Cerebellar nuclear complex (tissue), 1 donor: ENCODE measurements at regions not wholly inside any gene's neighbourhood (a gene's known extent, or its start where the extent isn't known, plus 50 kb on each side); places are given as distances from the start of the nearest gene placed in this dataset.

Source experiments
- DNase-seq, 2 experiments: peaks; one replicate each; lab custom pipeline; 2025; lab: John Stamatoyannopoulos, UW

DNA sequence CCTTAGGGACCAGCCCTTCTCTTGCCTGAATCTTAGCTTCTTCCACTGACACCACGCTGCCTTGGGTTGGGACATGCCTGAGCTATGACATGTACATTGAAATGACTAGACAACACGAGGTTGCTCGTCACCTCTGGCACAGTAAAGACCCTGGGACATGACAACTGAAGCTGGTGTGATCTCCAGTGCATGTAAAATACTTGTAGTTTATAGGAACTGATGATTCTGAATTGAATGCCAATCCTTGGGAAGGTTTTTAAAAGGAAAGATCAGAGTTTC lies 100.7 kb upstream of the PGRMC2 start:
- DNase-seq: no peak

DNA sequence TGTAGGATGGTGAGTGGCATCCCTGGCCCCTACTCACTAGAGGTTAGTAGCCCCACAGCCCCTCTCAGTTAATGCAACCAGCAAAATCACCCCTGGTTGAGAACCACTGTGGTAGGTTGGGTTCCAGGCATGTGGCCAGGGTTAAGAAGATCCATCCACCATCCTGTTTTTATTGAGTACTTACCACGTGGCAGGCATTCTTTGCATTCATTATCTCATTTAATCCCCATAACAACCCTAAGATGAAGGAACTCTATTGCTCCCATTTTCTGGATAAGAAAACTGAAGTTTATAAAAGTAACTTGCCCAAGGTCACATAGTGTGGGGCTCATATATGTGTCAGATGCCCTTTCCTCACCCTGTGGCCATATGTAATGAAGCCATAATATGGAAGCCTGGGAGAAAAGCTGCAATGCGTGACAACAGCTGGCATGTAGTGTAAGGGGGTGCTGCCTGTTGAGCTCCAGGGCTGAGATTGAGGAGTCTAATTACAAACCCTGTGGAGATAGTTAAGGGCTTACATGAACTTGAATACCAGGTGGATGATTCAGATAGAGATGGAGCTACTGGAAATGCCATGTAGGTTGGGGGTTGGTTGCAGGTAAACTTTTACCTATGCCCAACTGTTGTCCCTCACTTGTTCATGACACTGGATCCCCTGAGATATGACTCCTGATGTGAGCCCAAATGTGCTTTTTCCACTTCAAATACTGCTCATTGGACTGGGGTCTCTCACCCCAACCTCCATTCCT lies 100.2 kb upstream of the PGRMC2 start:
- DNase-seq: no peak

- peak; percentile 51 to 82 for DNase-seq
Observed at GRCh38 chr4:128386761-128387599, 99.4 kb upstream of the PGRMC2 start.

GRCh38 chr4:128385683-128386304 lies 98.2 kb upstream of the PGRMC2 start:
- no peak for DNase-seq

DNA sequence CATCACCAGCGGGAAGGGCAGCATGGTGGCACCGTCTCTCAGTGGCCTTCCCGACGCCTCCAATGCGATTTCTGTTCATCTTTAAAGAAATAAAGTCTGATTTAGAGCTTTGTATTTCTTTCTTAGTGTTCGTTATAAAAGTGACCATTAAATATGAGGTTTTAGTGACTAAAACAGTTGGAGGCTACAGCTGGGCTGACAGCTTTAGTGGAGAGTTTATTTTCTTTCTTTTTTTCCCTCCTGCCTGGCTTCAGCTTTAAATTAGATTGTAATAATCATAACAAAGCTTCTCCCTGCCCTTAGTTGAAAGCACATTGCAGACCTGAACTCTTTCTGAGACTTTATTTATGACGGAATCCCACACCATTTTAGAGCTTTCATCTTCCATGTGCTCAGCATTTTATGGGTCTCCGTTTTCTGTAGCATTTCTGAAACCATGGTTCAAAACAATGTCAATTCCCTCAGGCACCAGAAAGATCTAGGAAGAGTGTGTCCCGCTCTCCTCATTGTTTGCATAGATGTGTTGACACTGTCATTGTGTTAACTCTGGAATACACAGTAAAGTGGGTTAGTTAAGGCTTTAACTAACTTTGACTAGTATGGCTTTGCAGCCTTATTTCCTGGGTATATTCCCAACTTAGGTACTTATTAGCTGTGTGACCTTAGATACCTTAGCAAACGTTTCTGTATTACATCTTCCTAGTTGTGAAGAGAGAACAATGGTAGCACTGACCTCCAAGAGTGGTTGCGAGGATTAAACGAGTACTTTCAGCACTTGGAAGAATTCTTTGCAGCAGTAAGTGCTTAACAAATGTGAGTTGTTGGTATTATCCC lies 97.4 kb upstream of the PGRMC2 start:
- no peak for DNase-seq

DNA sequence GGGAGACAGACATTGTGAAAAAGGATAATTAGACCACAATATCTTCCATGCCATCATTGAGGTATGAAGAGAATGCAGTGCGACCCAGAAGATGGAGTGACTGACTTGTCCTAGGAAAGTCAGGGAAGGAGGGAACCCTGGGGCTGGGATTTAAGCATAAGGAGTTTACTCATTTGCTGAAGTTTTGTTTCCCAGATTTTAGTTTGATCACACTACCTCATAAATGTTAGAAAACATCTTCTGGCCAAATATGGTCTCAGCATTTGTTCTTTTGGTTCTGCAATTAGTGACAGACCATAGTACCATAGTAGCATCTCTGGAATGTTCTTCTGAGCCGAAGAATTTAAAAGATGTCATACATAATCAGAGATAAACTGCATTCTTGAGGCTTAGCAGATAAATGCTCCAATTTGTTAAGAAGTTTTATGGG lies 96.5 kb upstream of the PGRMC2 start:
- DNase-seq: no peak

DNA sequence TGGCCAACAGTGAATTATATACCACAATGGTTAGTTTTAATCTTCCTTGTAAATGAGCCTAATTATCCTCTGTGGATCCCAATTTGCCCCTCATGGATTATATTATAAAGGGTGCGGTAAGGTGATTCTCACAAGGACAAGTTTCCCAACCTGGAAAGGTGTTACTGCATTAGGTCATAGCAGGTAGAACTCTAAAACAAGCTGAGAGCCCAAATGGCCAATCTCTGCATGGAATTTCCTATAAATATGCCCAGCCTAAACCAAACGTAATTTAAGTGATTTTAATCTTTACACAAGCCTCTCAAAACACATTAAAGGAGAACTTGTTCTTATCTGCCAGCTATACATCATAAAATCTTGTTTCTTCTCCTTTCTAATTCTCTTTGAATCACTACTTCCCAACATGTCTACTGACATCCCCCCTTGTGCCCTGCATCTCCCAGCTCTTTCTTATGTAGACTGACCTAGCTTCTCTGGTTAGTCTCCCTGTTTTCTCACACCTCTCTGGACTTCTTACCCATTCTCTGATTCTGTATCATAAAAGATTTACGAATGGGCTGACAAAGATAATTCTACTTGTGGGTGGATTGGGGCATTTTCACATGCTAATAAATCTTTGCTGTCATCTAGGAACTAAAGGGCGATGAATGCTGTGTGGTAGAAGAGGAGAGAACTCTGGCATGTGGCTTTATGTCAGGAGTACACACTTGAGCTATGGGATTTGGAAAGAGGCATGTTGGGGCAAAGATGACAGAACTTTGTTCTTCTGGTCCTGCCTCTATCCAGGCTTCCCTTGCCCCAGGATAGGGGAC lies 94.3 kb upstream of the PGRMC2 start:
- no peak for DNase-seq

GRCh38 chr4:128380306-128380705 lies 92.7 kb upstream of the PGRMC2 start:
- DNase-seq: no peak

- no peak for DNase-seq
Observed at GRCh38 chr4:128379860-128380259, 92.2 kb upstream of the PGRMC2 start.

DNA sequence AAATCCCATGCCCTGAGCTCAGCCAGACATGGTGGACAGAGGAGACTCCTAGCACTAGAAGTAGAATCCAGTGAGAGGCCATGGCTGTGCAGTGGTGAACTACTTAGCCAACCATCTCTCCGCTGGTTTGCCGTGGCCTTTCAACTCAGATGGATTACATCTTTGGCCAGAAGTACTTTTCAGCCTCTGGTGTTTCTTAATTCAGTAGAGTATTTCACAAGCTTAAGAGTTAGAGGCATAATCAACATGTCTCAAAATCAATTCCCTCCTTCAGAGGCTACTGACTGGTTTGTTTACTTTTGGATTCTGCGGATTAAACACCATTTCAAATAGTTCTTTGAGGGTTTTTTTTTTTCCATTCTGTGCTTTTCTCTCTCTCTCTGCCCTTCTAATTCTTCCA lies 91.1 kb upstream of the PGRMC2 start:
- no peak for DNase-seq

DNA sequence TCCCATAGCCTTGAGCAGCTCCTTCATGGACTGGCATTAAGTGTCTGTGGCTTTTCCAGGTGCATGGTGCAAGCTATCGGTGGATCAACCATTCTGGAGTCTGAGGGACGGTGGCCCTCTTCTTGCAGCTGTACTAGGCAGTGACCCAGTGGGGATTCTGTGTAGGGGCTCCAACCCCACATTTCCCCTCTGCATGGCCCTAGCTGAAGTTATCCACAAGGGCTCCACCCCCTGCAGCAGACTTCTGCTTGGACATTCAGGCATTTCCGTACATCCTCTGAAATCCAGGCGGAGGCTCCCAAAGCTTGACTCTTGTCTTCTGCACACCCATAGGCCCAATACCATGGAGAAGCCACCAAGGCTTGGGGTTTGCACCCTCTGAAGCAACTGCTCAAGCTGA lies 89.3 kb upstream of the PGRMC2 start:
- DNase-seq: no peak

- no peak for DNase-seq
Observed at GRCh38 chr4:128376303-128376702, 88.7 kb upstream of the PGRMC2 start.

GRCh38 chr4:128373628-128374027 lies 86.0 kb upstream of the PGRMC2 start:
- DNase-seq: no peak

DNA sequence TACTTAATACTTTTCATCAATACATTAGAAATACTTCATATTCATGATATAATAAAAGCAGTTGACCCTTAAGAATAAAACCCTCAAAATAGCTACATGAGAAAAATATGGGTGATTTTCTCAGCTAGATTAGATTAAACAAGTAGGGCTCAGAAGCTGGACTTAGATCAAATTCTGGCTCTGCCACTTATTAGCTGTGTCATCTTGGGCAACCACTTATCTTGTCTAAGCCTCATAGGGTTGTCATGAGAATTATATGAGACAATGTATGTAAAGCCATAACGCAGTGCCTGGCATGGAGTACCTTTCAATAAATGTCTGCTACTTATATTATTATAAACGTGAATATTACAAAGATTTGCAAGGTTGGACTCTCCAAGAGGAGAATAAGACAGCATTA lies 84.3 kb upstream of the PGRMC2 start:
- no peak for DNase-seq

DNA sequence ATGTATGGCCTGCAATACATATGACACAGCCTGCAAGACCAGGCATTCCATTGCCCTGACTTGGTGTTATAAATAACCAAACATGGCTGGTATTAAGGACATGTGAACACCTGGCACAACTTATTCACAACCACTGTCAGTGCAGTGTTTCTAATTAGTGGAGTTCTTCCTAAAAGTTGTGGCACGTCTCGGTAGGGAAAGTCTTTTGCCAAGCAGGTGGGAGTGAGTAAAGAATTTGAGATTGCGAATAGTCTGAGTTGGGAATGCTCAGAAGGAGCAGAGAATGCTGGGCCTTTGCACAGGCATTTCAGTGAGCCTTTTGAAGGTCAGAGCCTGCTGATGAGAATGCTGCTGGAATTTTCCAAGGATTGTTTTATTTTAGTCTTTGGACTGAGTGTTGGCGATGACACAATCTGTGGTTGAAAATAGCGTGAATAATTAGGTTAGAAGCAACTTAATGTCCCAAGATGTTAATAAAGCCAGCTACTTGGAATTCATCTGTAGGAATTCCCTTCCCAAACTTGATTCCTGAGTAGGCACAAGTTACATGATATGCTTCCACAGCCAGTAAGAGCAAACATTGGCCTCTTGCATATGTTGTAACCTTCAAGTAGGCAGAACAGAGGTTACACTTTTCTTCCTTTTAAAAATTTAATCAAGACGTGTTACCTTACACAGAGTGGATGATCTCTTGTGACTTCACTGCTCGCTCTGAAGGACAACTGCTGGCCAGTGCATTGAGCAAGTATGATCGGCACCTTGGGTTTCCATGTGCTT lies 83.6 kb upstream of the PGRMC2 start:
- no peak for DNase-seq

- no peak for DNase-seq
Observed at GRCh38 chr4:128366212-128366611, 78.6 kb upstream of the PGRMC2 start.

DNA sequence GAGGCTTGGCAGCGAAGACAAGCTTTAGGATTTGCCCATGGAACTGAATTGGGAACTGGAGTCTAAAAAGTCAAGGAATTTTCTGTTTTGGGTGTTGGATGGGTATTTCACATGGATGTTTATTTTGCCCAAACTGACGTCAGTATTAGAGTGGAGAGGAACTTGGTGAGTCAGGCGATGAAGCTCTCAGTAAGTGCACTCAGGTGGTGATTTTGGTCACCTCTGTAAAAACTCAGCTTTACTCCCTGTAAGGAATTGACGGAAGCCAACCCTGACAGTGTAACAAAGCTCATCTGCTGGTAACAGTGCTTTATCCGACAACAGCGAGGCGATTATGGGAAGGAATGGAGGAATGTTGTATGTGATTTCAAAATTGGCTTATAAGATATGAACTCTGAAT lies 77.0 kb upstream of the PGRMC2 start:
- no peak for DNase-seq

DNA sequence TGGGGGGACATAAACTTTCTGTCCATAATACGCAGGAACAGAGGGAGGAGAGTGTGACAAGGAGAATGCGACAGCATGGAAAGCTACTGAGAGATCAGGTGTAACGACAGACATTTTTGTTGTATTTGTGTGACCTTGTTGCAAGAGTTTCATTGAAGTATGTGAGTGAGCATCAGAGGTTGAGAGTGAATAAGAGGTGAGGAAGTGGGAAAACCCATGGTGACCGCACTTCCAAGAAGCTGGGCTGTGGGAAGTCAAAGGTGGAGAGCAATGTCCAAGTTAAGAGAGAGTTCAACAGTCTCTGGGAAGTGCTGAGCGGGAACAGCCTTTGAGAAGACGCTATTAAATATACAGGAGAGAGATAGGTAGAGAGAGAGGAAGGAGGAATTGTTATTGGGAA lies 76.4 kb upstream of the PGRMC2 start:
- no peak for DNase-seq

- no peak for DNase-seq
Observed at GRCh38 chr4:128362760-128363159, 75.1 kb upstream of the PGRMC2 start.

- DNase-seq: no peak
Observed at GRCh38 chr4:128359422-128359821, 71.8 kb upstream of the PGRMC2 start.

- DNase-seq: no peak
Observed at GRCh38 chr4:128358913-128359279, 71.3 kb upstream of the PGRMC2 start.
